GM12864 (cell line): ENCODE measurements at regions not wholly inside any gene's neighbourhood (a gene's known extent, or its start where the extent isn't known, plus 50 kb on each side); places are given as distances from the start of the nearest gene placed in this dataset.

Source experiments
- DNase-seq: peaks from one replicate; pipeline ENCODE4 v3.0.0-alpha.2; 2011; ENCODE audit warnings: low read depth
- H3K4me3 ChIP-seq: 2 replicates; pipeline ENCODE4 v1.5.1; 2011; ENCODE audit warnings: mild to moderate bottlenecking, low read depth, low read length, control low read depth
- CTCF ChIP-seq: IDR thresholded peaks from 2 replicates; pipeline ENCODE4 v1.5.1; 2011; ENCODE audit warnings: low read depth, mild to moderate bottlenecking, moderate library complexity, low read length, control low read depth, inconsistent platforms; ENCODE audit errors: missing control alignments

GRCh38 chr12:107221913-107222312 lies 128.6 kb upstream of the CRY1 start:
- no peak for TF ChIP-seq CTCF
- no peak overlapping the region for H3K4me3 ChIP-seq
- no peak for DNase-seq

DNA sequence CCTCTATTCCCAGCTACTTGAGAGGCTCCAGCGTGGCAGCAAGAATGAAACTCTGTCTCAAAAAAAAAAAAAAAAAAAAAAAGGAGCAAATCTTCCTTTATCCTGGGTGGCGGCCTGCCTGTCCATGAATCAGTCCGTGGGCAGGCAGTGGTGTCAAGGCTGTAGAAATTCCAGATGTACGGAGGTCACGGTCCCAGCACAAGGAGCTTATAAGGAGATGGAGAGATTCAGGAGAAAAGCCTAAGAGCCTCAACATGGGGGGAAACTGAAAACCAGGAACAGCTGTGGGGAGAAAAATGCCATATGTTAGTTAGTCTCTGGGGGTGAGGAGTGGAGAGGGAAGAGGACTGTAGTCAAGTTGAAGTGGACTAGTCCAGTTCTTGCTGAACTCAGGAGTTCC lies 130.5 kb upstream of the CRY1 start:
- DNase-seq: no peak
- no peak overlapping the region for H3K4me3 ChIP-seq
- TF ChIP-seq CTCF: no peak

DNA sequence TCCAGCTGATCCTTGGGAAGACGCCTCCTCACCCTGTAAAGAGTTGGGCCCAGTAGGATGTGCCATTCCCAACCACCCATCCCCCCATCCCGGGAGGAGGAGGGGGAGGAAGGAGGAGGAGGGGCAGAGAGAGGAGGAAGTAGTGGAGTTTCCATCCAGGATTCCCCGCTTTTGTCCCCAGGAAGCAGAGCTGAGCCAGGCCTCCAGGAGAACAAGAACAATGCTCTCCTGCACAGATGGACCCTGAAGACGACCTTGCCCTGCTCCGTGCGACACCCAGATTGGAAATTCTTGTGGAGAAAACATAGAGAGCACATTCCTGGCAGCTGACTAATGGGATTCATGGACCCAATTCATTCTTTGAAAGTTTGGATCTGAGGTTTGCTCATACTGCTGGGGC lies 132.3 kb upstream of the CRY1 start:
- H3K4me3 ChIP-seq: no peak overlapping the region
- no peak for DNase-seq
- no peak for TF ChIP-seq CTCF

DNA sequence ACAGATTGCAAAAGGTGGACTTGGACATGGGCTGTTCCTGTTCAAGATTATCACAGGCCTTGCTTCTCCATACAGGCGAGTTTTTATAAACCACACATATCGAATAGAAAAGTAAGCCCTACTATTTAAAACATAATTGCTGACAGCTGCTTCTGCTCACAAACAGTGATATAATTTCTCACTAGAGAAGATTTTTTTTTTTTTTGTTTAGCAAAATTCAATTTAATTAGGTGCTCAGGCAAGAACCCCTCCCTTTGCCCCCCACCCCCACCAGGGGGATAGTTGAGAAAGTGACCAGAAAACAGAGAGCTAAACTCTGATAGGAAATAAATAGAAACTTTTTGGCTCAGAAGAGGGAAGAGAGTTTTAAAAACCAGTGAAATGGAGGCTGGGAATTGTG lies 132.8 kb upstream of the CRY1 start:
- no peak for DNase-seq
- no peak overlapping the region for H3K4me3 ChIP-seq
- TF ChIP-seq CTCF: no peak

DNA sequence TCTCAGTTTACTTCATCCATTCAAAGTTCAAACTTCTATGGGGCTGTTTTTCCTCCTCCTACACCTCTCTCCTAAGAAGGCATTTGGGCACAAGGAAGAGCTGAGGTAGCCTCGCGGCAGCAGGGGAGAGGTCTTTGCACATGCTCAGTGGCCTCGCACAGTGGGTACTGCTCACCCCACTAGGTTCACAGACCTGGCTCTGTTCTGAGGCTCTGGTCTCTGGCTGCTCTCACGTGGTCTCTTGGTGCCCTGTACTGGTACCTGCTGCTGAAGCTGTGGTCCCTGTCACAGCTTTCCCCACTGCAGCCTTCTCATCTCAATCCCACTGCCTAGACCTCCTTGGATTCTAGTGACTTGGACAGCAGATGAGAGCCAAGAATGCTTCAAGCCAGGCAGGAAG lies 134.7 kb upstream of the CRY1 start:
- H3K4me3 ChIP-seq: no peak overlapping the region
- TF ChIP-seq CTCF: no peak
- no peak for DNase-seq

- no peak overlapping the region for H3K4me3 ChIP-seq
- TF ChIP-seq CTCF: no peak
- no peak for DNase-seq
Measured at GRCh38 chr12:107229827-107230226, 136.5 kb upstream of the CRY1 start.

DNA sequence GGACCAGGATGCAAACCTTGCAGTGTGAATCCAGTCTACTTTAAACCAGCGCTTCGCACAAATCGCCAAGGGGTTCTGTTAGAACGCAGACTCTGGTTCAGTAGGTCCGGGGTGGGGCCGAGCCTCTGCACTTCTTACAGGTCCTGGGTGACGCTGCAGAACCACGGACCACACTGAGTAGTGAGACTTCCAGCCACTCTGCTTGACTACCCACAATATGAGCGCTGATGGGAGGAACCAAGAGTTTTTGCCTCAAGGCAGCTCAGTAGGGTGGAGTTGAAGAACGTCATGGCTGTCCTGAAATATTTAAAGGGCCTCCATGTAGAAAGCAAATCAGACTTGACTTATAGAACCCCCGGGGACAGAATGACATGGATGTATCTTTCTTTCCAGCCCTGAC lies 138.0 kb upstream of the CRY1 start:
- TF ChIP-seq CTCF: no peak
- no peak for DNase-seq
- H3K4me3 ChIP-seq: no peak overlapping the region
